ENCODE measurements at regions not wholly inside any gene's neighbourhood (a gene's known extent, or its start where the extent isn't known, plus 50 kb on each side); places are given as distances from the start of the nearest gene placed in this dataset.

- TF ChIP-seq YY1 (IDR thresholded peaks at IDR 0.05; ENCODE audit: extremely low read depth, insufficient replicate concordance, low read depth, low read length), result no peak
- TF ChIP-seq CTCF (IDR thresholded peaks at IDR 0.05 in 2 of 3, conservative IDR thresholded peaks at IDR 0.05 in 1 of 3; ENCODE audit: borderline replicate concordance in 1 of 3, insufficient read depth in 1 of 3, low read depth in 2 of 3, low read length in 2 of 3), result no peak
- no peak for TF ChIP-seq EZH2phosphoT487 (IDR thresholded peaks at IDR 0.05; ENCODE audit: borderline replicate concordance)
- TF ChIP-seq EGR1 (IDR thresholded peaks at IDR 0.05; ENCODE audit: low read depth), result no peak
- TF ChIP-seq EZH2 (IDR thresholded peaks at IDR 0.05), result no peak
- no peak for TF ChIP-seq RAD21 (IDR thresholded peaks at IDR 0.05; ENCODE audit: low read depth)
- TF ChIP-seq POLR2A (IDR thresholded peaks at IDR 0.05; ENCODE audit: borderline replicate concordance, extremely low read depth, insufficient read depth, insufficient read length), result no peak
- TF ChIP-seq ZFX (IDR thresholded peaks at IDR 0.05), result no peak
- TF ChIP-seq TCF7L2 (IDR thresholded peaks at IDR 0.05; ENCODE audit: borderline replicate concordance, extremely low read depth, insufficient read depth, insufficient read length), result no peak
- no peak for TF ChIP-seq ZNF274 (IDR thresholded peaks at IDR 0.05; ENCODE audit: low read depth, low read length)
Measured at GRCh38 chr2:3129867-3130266, 247.8 kb downstream of the EIPR1 start.

All from HCT116 (cell line).